K562 (cell line): ENCODE measurements at regions not wholly inside any gene's neighbourhood (a gene's known extent, or its start where the extent isn't known, plus 50 kb on each side); places are given as distances from the start of the nearest gene placed in this dataset.

Source experiments
- ATF6 ChIP-seq: sonication (generic); formaldehyde crosslinking; IDR thresholded peaks from 2 replicates; pipeline ENCODE4 v1.4.0; 2020; ENCODE audit warnings: mild to moderate bottlenecking, missing genetic modification reagents
- CEBPZ ChIP-seq: fragments of 150-350 bp; IDR thresholded peaks from 2 replicates; pipeline ENCODE4 v1.6.1; 2014; ENCODE audit warnings: low read depth, mild to moderate bottlenecking, low read length, borderline replicate concordance
- CTCF ChIP-seq, 3 experiments: IDR thresholded peaks in 2 of 3; conservative IDR thresholded peaks in 1 of 3; 2 replicates each; pipeline ENCODE4 v1.5.1; 2011 to 2012; ENCODE audit warnings: low read length in 3 of 3, mild to moderate bottlenecking in 3 of 3, control low read depth in 2 of 3, improper control_type of control experiment in 1 of 3, inconsistent platforms in 1 of 3, low read depth in 1 of 3, mixed read lengths in 1 of 3, moderate library complexity in 1 of 3; ENCODE audit not compliant: insufficient read depth in 2 of 3
- JUN ChIP-seq, 2 experiments: sonication (generic) in 1 of 2; formaldehyde crosslinking in 1 of 2; IDR thresholded peaks; 2 replicates each; pipeline versions ENCODE4 v1.6.1 to v1.8.0; 2012 to 2022; ENCODE audit warnings: borderline replicate concordance in 2 of 2, mild to moderate bottlenecking in 2 of 2, improper control_type of control experiment in 1 of 2, low read depth in 1 of 2, low read length in 1 of 2, missing genetic modification reagents in 1 of 2
- MXI1 ChIP-seq: IDR thresholded peaks from 2 replicates; pipeline ENCODE4 v1.6.1; 2011; ENCODE audit warnings: low read depth, mild to moderate bottlenecking, improper control_type of control experiment, low read length
- NFE2 ChIP-seq: IDR thresholded peaks from 2 replicates; pipeline ENCODE4 v1.6.1; 2014; ENCODE audit warnings: antibody characterized with exemption, low read depth
- PATZ1 ChIP-seq: fragments of 250-450 bp; sonication (Bioruptor Pico); IDR thresholded peaks from 2 replicates; pipeline ENCODE4 v1.5.0; 2020; ENCODE audit warnings: mild to moderate bottlenecking, borderline replicate concordance
- PHF8 ChIP-seq: fragments of 200-600 bp; sonication (generic); IDR thresholded peaks from 2 replicates; pipeline ENCODE4 v1.6.1; 2012; ENCODE audit warnings: mixed run types, mild to moderate bottlenecking, inconsistent platforms, low read length, moderate library complexity, borderline replicate concordance
- POLR2A ChIP-seq: fragments of 450-650 bp; conservative IDR thresholded peaks from 2 replicates; pipeline ENCODE4 v1.6.1; 2016
- SLC30A9 ChIP-seq: fragments of 250-450 bp; sonication (Bioruptor Pico); IDR thresholded peaks from 2 replicates; pipeline ENCODE4 v1.8.0; 2022; ENCODE audit warnings: mild to moderate bottlenecking, moderate library complexity

- TF ChIP-seq ATF6 (CRISPR knock-in tag): no peak
- no peak for TF ChIP-seq POLR2A
- TF ChIP-seq CTCF (IDR thresholded peaks at IDR 0.05 in 2 of 3, conservative IDR thresholded peaks at IDR 0.05 in 1 of 3; ENCODE audit: insufficient read depth in 2 of 3, low read depth in 1 of 3, low read length in 3 of 3): no peak
- TF ChIP-seq PHF8: no peak
- no peak for TF ChIP-seq SLC30A9 (CRISPR knock-in tag)
- no peak for TF ChIP-seq MXI1
- no peak for TF ChIP-seq CEBPZ
- TF ChIP-seq PATZ1 (CRISPR knock-in tag): no peak
- TF ChIP-seq NFE2: no peak
- TF ChIP-seq JUN (IDR thresholded peaks at IDR 0.05; ENCODE audit: borderline replicate concordance, low read depth, low read length): no peak
- TF ChIP-seq JUN (CRISPR knock-in tag; IDR thresholded peaks at IDR 0.05; ENCODE audit: borderline replicate concordance): no peak
These were observed 69.3 kb downstream of the SKIDA1 start for GRCh38 chr10:21456160-21456559.
